PC-9 (cell line): ENCODE measurements at regions not wholly inside any gene's neighbourhood (a gene's known extent, or its start where the extent isn't known, plus 50 kb on each side); places are given as distances from the start of the nearest gene placed in this dataset.

Source experiments
- BruUV-seq: library from RNA; stranded (reverse); fragments of 400-500 nt; replicated peaks from 2 replicates; lab custom pipeline; 2021; lab: Mats Ljungman, UMichigan
- CTCF ChIA-PET: fragments of 300-600 bp; sonication (Branson Sonifier 250); formaldehyde crosslinking; loops from one replicate; lab custom pipeline; 2022; ENCODE audit warnings: antibody characterized with exemption; lab: Charles Lee
- POLR2A ChIA-PET: fragments of 300-600 bp; sonication (Branson Sonifier 250); formaldehyde crosslinking; loops from one replicate; lab custom pipeline; 2022; ENCODE audit warnings: antibody characterized with exemption; ENCODE audit not compliant: unreplicated experiment; lab: Charles Lee
- DNase-seq, 2 experiments: peaks; one replicate each; pipeline versions ENCODE4 v3.0.0 to v3.0.0-alpha.2; 2015 to 2022; ENCODE audit warnings: mixed read lengths in 1 of 2
- H2AFZ ChIP-seq: fragments of 200-600 bp; sonication (generic); 2 replicates; pipeline ENCODE4 v1.8.1; 2017; ENCODE audit warnings: antibody characterized with exemption
- H3F3A ChIP-seq: fragments of 200-600 bp; sonication (generic); 2 replicates; pipeline ENCODE4 v1.8.1; 2017; ENCODE audit warnings: antibody characterized with exemption, mild to moderate bottlenecking, low read depth; ENCODE audit not compliant: insufficient read depth
- H3K27ac ChIP-seq: fragments of 200-600 bp; sonication (generic); 2 replicates; pipeline ENCODE4 v1.6.1; 2016; ENCODE audit warnings: mixed run types
- H3K27me3 ChIP-seq: fragments of 200-600 bp; sonication (generic); 2 replicates; pipeline ENCODE4 v1.6.1; 2016; ENCODE audit warnings: low read depth, mixed run types; ENCODE audit not compliant: insufficient read depth
- H3K36me3 ChIP-seq: fragments of 200-600 bp; sonication (generic); 2 replicates; pipeline ENCODE4 v1.6.1; 2016; ENCODE audit warnings: low read depth, mixed run types
- H3K4me1 ChIP-seq: fragments of 200-600 bp; sonication (generic); replicated peaks from 2 replicates; pipeline ENCODE4 v1.6.1; 2016; ENCODE audit warnings: mixed run types; ENCODE audit not compliant: insufficient read depth
- H3K4me2 ChIP-seq: fragments of 200-600 bp; sonication (generic); 2 replicates; pipeline ENCODE4 v1.6.1; 2017; ENCODE audit warnings: mixed run types
- H3K4me3 ChIP-seq: fragments of 200-600 bp; sonication (generic); 2 replicates; pipeline ENCODE4 v1.6.1; 2016; ENCODE audit warnings: mixed run types
- H3K79me2 ChIP-seq: fragments of 200-600 bp; sonication (generic); 2 replicates; pipeline ENCODE4 v1.6.1; 2017; ENCODE audit warnings: low read depth, mixed run types
- H3K9me2 ChIP-seq: fragments of 200-600 bp; sonication (generic); 2 replicates; pipeline ENCODE4 v1.8.1; 2017; ENCODE audit warnings: mild to moderate bottlenecking; ENCODE audit not compliant: insufficient read depth
- H3K9me3 ChIP-seq: fragments of 200-600 bp; sonication (generic); 2 replicates; pipeline ENCODE4 v1.8.1; 2016; ENCODE audit warnings: low read depth; ENCODE audit not compliant: insufficient read depth
- H4K20me1 ChIP-seq: fragments of 200-600 bp; sonication (generic); 2 replicates; pipeline ENCODE4 v1.8.1; 2017; ENCODE audit not compliant: insufficient read depth
- EZH2 ChIP-seq: fragments of 200-600 bp; sonication (generic); IDR thresholded peaks from 2 replicates; pipeline ENCODE4 v1.8.0; 2017; ENCODE audit warnings: antibody characterized with exemption, low read depth
- intact Hi-C: fragments of 100-400 bp; cut with micrococcal nuclease; formaldehyde crosslinking; loops from one replicate; pipeline ENCODE4 v1.10.0; 2022; ENCODE audit not compliant: unreplicated experiment
- TF ChIP-seq, protein P1 (sequence below): fragments of 200-600 bp; sonication (generic); conservative IDR thresholded peaks from 2 replicates; pipeline ENCODE4 v1.6.1; 2017; ENCODE audit warnings: mixed run types, antibody characterized with exemption, mild to moderate bottlenecking, moderate library complexity

DNA sequence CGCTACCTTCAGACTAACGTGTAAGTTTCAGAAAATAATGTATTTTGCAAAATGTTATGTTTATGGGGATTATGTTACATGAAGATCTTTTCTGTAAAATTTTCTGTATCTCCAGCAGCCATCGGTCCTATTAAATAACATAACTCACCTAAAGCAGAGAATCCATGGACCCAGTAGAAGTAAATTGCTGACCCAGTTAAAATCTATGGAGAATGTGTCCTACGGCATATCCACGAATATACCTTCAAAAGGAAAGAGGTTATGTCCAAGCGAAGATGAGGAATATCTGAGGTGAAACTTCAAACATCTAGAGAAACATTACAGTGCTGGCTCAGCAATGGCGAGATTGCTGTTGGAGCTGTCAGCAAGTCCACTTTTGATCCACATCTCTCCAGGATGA, 492.2 kb upstream of the ADAMTS16 start:
- no peaks in the 10 kb centered on the region for H4K20me1 ChIP-seq
- intact Hi-C loops, result no loop called here

DNA sequence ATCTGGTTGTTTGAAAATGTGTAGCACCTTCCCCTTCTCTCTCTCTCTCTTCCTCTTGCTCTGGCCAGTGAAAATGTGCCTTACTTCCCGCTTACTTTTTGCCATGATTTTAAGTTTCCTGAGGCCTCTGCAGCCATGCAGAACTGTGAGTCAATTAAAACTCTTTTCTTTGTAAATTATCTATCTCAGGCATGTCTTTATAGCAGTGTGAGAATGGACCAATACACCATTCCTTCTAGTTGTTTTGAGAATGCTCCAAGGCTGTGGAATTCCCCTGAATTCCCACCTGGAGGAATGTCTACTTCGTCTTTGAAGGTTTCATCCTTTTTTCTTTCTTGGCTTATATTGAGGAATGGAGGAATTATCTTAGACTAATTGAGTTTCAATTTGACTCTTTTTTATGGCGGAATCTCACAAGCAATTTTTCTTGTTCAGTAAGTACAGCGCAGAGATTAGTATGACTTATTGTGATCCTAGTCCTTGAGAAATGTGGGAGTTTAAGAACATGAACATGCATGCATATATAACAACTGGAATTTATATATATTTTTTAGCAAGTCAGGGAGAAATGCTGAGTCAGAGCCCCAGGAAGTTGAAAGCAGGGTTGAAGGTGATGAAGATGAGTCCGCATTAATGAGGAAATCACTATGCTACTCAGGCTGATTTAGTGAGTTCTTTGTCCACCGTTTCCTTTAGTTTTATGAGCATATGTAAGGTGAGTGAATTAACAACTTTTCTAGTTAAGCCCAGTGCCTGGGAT, 488.1 kb upstream of the ADAMTS16 start:
- H3K4me1 ChIP-seq, result no peaks in the 10 kb centered on the region
- H3K4me3 ChIP-seq, result no peak overlapping the region
- no peak overlapping the region for H3K27ac ChIP-seq
- H3K9me3 ChIP-seq, result no peaks in the 10 kb centered on the region
- H3K27me3 ChIP-seq, result peaks cover 16% of the 10 kb centered on the region; the same call in 1 of the 2 replicates
- DNase-seq, result no peak
- H3K36me3 ChIP-seq, result no peaks in the 10 kb centered on the region
- TF ChIP-seq EZH2, result no peak
- TF ChIP-seq, protein P1, sequence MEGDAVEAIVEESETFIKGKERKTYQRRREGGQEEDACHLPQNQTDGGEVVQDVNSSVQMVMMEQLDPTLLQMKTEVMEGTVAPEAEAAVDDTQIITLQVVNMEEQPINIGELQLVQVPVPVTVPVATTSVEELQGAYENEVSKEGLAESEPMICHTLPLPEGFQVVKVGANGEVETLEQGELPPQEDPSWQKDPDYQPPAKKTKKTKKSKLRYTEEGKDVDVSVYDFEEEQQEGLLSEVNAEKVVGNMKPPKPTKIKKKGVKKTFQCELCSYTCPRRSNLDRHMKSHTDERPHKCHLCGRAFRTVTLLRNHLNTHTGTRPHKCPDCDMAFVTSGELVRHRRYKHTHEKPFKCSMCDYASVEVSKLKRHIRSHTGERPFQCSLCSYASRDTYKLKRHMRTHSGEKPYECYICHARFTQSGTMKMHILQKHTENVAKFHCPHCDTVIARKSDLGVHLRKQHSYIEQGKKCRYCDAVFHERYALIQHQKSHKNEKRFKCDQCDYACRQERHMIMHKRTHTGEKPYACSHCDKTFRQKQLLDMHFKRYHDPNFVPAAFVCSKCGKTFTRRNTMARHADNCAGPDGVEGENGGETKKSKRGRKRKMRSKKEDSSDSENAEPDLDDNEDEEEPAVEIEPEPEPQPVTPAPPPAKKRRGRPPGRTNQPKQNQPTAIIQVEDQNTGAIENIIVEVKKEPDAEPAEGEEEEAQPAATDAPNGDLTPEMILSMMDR, result no peak
- no peak overlapping the region for H3K4me2 ChIP-seq
- H3K79me2 ChIP-seq, result no peaks in the 10 kb centered on the region
- ChIA-PET CTCF (no interaction called here), POLR2A (no interaction called here)
- no peak overlapping the region for H2AFZ ChIP-seq
- H3K9me2 ChIP-seq, result no peaks in the 10 kb centered on the region
- H4K20me1 ChIP-seq, result no peaks in the 10 kb centered on the region
- BruUV-seq, result no TSS peak
- H3F3A ChIP-seq, result no peaks in the 10 kb centered on the region
- intact Hi-C loops, result no loop called here

More for the DNA sequence above, 492.2 kb upstream of the ADAMTS16 start:
- Histone ChIP-seq H3K79me2 (no peaks in the 10 kb centered on the region), H3K9me2 (no peaks in the 10 kb centered on the region), H3K4me1 (no peaks in the 10 kb centered on the region), H3K4me3 (no peak overlapping the region), H3K27me3 (peaks cover 49% of the 10 kb centered on the region), H3K9me3 (no peaks in the 10 kb centered on the region), H3F3A (no peaks in the 10 kb centered on the region), H2AFZ (no peak overlapping the region), H3K4me2 (no peak overlapping the region), H3K36me3 (no peaks in the 10 kb centered on the region), H3K27ac (no peak overlapping the region)
- no peak for DNase-seq
- POLR2A ChIA-PET, result no interaction called here
- TF ChIP-seq, protein P1, result no peak
- TF ChIP-seq EZH2, result no peak
- CTCF ChIA-PET, result no interaction called here
- BruUV-seq, result no TSS peak

DNA sequence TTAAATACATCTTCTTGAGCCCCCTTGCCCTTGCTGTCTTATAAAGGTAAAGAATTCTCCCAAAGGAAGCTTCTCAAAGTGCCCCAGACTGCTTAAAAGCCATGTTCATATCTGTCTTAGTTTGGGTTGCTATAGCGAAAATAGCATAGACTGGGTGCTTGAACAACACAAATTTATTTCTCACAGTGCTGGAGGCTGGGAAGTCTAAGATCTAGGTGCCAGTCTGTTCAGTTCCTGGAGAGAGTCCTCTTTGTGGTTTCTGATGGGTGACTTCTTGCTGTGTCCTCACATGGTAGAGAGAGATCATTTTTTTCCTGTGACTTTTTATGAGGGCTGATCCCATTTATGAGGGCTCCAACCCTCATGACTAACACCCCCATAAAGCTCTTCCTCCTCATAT, 486.7 kb upstream of the ADAMTS16 start:
- Histone ChIP-seq H3K27me3 (peaks cover 2% of the 10 kb centered on the region; the same call in 1 of the 2 replicates), H2AFZ (no peak overlapping the region), H3K4me3 (no peak overlapping the region), H4K20me1 (no peaks in the 10 kb centered on the region), H3K9me3 (no peaks in the 10 kb centered on the region), H3K9me2 (no peaks in the 10 kb centered on the region), H3K27ac (no peak overlapping the region), H3K4me2 (no peak overlapping the region), H3K36me3 (no peaks in the 10 kb centered on the region), H3K79me2 (no peaks in the 10 kb centered on the region), H3F3A (no peaks in the 10 kb centered on the region), H3K4me1 (no peaks in the 10 kb centered on the region)
- DNase-seq, result no peak
- CTCF ChIA-PET, result no interaction called here
- TF ChIP-seq, protein P1, result no peak
- no peak for TF ChIP-seq EZH2
- no TSS peak for BruUV-seq
- POLR2A ChIA-PET, result no interaction called here
- intact Hi-C loops, result no loop called here
